ENCODE measurements at regions not wholly inside any gene's neighbourhood (a gene's known extent, or its start where the extent isn't known, plus 50 kb on each side); places are given as distances from the start of the nearest gene placed in this dataset.

DNA sequence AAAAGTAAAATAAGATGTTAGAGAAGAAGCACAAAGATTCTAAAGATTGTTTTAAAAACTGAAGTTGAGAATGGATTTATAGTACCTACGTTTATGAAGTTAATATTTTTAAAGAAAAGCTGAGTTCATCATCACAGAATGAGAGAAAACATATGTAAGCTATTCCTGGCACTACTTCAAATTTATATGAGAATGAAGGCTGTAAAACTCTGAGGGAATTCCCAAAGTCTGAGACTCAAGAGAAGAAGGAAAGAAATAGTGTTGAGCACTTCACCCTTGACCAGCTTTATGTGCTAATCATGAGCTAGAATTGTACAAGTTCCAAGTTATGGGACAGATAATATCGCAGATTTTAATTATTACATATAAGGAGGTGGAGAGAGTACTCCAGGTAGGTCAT, 323.7 kb upstream of the GNAI1 start:
- Mint-ChIP-seq H3K9me3 (no peaks in the 10 kb centered on the region), H3K4me3 (ENCODE audit: low read depth) (no peak overlapping the region), H3K4me1 (ENCODE audit: low read depth) (no peaks in the 10 kb centered on the region), H3K36me3 (ENCODE audit: low read depth) (no peaks in the 10 kb centered on the region), H3K27me3 (ENCODE audit: low read depth) (no peaks in the 10 kb centered on the region), H3K27ac (no peak overlapping the region)
- intact Hi-C loops (cut with micrococcal nuclease): no loop called here
- no peak for DNase-seq (ENCODE audit: low spot score)

DNA sequence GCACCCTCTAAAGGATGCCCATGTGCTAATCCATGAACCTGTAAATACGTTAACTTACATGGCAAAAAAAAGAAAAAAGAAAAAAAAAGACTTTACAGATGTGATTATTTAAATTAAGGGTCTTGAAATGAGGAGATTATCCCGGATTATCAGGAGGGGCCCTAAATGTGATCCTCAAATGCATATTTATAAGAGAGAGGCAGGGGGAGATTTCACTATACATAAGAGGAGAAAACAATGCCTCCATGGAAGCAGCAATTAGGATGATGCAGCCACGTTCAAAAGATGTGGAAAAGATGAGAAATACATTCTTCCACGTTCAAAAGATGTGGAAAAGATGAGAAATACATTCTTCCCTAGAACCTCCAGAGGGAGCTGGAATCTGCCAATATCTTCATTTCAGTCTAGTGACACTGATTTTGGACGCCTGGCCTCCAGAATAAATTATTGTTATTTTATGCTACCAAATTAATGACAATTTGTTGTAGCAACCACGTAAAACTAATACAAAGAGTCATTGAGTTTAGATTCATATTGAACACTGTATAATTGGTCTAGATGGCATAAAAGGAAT, 328.4 kb upstream of the GNAI1 start:
- H3K4me1 Mint-ChIP-seq (ENCODE audit: low read depth): no peaks in the 10 kb centered on the region
- intact Hi-C loops (cut with micrococcal nuclease): no loop called here
- H3K9me3 Mint-ChIP-seq: no peaks in the 10 kb centered on the region
- no peak for DNase-seq (ENCODE audit: low spot score)
- H3K4me3 Mint-ChIP-seq (ENCODE audit: low read depth): no peak overlapping the region
- no peak overlapping the region for H3K27ac Mint-ChIP-seq
- no peaks in the 10 kb centered on the region for H3K27me3 Mint-ChIP-seq (ENCODE audit: low read depth)
- no peaks in the 10 kb centered on the region for H3K36me3 Mint-ChIP-seq (ENCODE audit: low read depth)

DNA sequence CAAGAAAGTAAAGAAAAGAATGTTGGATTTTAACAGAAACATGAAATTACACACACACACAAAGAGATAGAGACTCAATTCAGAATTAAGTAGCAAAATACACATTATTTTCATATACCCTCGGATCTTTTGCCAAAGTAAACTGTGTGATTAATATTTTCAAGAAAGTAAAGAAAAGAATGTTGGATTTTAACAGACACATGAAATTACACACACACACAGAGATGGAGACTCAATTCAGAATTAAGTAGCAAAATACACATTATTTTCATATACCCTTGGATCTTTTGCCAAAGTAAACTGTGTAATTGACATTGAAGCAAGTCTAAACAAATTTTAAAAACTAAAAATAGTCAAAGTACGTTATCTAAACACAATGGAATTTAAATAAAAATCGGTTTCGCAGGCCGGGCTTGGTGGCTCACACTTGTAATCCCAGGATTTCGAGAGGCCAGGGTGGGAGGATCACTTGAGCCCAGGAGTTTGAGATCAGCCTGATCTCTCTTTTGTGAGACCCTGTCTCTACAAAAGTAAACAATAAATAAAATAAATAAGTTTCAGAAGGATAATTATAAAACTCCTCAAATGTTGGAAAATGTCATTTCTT, 337.3 kb upstream of the MAGI2 start:
- Mint-ChIP-seq H3K27ac (no peak overlapping the region), H3K4me1 (ENCODE audit: low read depth) (no peaks in the 10 kb centered on the region), H3K4me3 (ENCODE audit: low read depth) (no peak overlapping the region), H3K9me3 (no peaks in the 10 kb centered on the region), H3K27me3 (ENCODE audit: low read depth) (no peaks in the 10 kb centered on the region), H3K36me3 (ENCODE audit: low read depth) (no peaks in the 10 kb centered on the region)
- no peak for DNase-seq (ENCODE audit: low spot score)
- intact Hi-C loops (cut with micrococcal nuclease): no loop called here

DNA sequence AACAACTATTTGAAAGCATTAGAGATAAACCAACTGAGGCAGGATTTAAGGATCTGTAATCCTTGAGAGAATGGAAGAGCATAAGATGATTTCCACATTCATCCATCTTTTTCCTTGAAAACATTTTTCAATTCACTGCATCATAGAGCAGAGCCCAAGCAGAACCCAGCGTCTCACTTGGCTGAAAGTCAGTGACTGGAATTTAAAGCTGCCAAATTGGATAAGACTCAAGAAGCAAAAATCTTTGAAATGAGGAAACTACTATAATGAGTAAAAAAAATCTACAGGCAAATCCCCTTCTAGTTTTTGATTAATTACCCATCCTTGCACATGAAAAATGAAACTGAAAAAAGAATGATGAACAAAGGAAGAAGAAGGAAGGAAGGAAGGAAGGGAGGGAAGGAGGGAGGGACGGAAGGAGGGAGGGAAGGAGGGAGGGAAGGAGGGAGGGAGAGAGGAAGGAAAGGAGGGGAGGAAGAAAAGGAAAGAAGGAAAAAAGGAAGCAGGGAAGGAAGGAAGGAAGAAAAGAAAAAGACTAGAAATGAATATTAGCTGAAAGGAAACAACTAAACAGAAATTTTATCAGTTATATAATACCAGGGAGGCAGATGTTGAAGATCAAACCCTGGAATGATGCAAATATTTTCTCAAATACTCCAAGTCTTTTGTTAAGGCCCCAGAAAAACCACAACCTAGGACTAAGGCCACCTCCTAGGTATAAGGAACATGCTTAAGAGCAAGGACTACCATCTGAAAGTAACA, 336.3 kb upstream of the MAGI2 start:
- no peaks in the 10 kb centered on the region for H3K36me3 Mint-ChIP-seq (ENCODE audit: low read depth)
- no peak for DNase-seq (ENCODE audit: low spot score)
- no peaks in the 10 kb centered on the region for H3K9me3 Mint-ChIP-seq
- H3K27ac Mint-ChIP-seq: no peak overlapping the region
- intact Hi-C loops (cut with micrococcal nuclease): no loop called here
- no peak overlapping the region for H3K4me3 Mint-ChIP-seq (ENCODE audit: low read depth)
- H3K4me1 Mint-ChIP-seq (ENCODE audit: low read depth): no peaks in the 10 kb centered on the region
- H3K27me3 Mint-ChIP-seq (ENCODE audit: low read depth): no peaks in the 10 kb centered on the region

DNA sequence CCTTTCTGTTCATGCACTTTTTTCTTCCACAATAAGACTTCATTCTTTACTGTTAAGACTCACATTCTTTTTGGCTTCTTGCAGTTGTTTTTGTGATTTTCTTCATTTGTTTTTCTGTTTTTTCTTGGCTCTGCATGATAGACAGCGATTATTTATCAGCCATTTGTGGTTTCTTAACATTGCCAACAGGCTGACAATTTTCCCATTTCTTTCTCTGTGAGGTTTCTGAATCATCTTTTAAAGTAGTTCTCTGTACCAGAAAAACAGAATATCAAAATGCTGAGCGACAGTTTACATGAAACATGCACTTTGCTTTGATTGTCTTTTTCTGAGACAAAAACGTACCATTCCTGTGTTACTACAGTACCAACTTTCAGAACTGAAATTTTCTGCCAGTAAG, 334.2 kb upstream of the MAGI2 start:
- no peaks in the 10 kb centered on the region for H3K9me3 Mint-ChIP-seq
- no peaks in the 10 kb centered on the region for H3K36me3 Mint-ChIP-seq (ENCODE audit: low read depth)
- no peaks in the 10 kb centered on the region for H3K27me3 Mint-ChIP-seq (ENCODE audit: low read depth)
- H3K27ac Mint-ChIP-seq: no peak overlapping the region
- intact Hi-C loops (cut with micrococcal nuclease): no loop called here
- H3K4me3 Mint-ChIP-seq (ENCODE audit: low read depth): no peak overlapping the region
- no peaks in the 10 kb centered on the region for H3K4me1 Mint-ChIP-seq (ENCODE audit: low read depth)
- DNase-seq (ENCODE audit: low spot score): no peak

- no peaks in the 10 kb centered on the region for H3K36me3 Mint-ChIP-seq (ENCODE audit: low read depth)
- H3K9me3 Mint-ChIP-seq: no peaks in the 10 kb centered on the region
- no peaks in the 10 kb centered on the region for H3K27me3 Mint-ChIP-seq (ENCODE audit: low read depth)
- intact Hi-C loops (cut with micrococcal nuclease): no loop called here
- H3K4me1 Mint-ChIP-seq (ENCODE audit: low read depth): no peaks in the 10 kb centered on the region
- H3K27ac Mint-ChIP-seq: no peak overlapping the region
- H3K4me3 Mint-ChIP-seq (ENCODE audit: low read depth): no peak overlapping the region
- DNase-seq (ENCODE audit: low spot score): no peak
Measured at GRCh38 chr7:79787096-79787495, 333.6 kb upstream of the MAGI2 start.

DNA sequence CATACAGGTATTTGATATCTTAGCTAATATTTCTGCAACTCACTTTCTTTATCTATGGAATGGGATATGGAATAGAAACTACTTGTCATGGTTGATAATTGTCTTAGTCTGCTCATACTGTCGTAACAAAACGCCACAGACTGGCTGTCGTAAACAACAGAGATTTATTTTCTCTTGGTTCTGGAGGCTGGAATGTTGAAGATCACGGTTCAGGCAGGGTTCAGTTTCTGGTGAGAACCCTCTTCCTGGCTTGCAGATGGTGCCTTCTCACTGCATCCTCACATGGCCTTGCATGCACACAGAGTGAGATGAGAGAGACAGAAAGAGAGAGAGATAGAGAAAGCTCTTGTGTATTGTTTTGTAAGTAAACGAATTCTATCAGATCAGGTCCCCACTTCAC, 332.7 kb upstream of the MAGI2 start:
- H3K36me3 Mint-ChIP-seq (ENCODE audit: low read depth): no peaks in the 10 kb centered on the region
- H3K27me3 Mint-ChIP-seq (ENCODE audit: low read depth): no peaks in the 10 kb centered on the region
- no peaks in the 10 kb centered on the region for H3K4me1 Mint-ChIP-seq (ENCODE audit: low read depth)
- no peak overlapping the region for H3K4me3 Mint-ChIP-seq (ENCODE audit: low read depth)
- H3K9me3 Mint-ChIP-seq: no peaks in the 10 kb centered on the region
- intact Hi-C loops (cut with micrococcal nuclease): no loop called here
- DNase-seq (ENCODE audit: low spot score): no peak
- no peak overlapping the region for H3K27ac Mint-ChIP-seq

DNA sequence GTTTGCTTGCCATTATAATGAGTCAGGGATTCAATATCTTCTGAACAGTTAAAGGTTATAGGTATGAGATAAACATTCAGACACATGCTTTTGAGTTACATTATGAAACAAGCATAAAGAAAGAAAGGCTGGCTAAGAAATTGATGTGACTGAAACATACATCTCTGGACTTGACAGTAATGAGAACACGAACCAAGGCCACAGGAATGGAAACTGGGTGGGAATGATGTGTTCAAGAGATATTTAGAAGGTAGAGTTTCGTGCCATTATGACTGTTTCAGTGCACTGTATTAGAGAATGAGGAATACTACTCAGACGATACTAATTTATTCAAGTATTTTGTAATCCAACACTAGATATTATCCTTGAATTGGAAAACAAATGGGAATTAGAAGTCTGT, 332.1 kb upstream of the MAGI2 start:
- Mint-ChIP-seq H3K9me3 (no peaks in the 10 kb centered on the region), H3K4me1 (ENCODE audit: low read depth) (no peaks in the 10 kb centered on the region)
- no peak for DNase-seq (ENCODE audit: low spot score)

GRCh38 chr7:79782906-79783305, 329.4 kb upstream of the MAGI2 start:
- Mint-ChIP-seq H3K36me3 (ENCODE audit: low read depth) (no peaks in the 10 kb centered on the region), H3K27me3 (ENCODE audit: low read depth) (no peaks in the 10 kb centered on the region), H3K9me3 (no peaks in the 10 kb centered on the region), H3K4me3 (ENCODE audit: low read depth) (no peak overlapping the region), H3K4me1 (ENCODE audit: low read depth) (no peaks in the 10 kb centered on the region), H3K27ac (no peak overlapping the region)
- DNase-seq (ENCODE audit: low spot score): no peak
- intact Hi-C loops (cut with micrococcal nuclease): no loop called here

More for the DNA sequence above, 332.1 kb upstream of the MAGI2 start:
- Mint-ChIP-seq H3K36me3 (ENCODE audit: low read depth) (no peaks in the 10 kb centered on the region), H3K4me3 (ENCODE audit: low read depth) (no peak overlapping the region), H3K27ac (no peak overlapping the region), H3K27me3 (ENCODE audit: low read depth) (no peaks in the 10 kb centered on the region)
- intact Hi-C loops (cut with micrococcal nuclease): no loop called here

GRCh38 chr7:79782256-79782655, 328.8 kb upstream of the MAGI2 start:
- Mint-ChIP-seq H3K4me1 (ENCODE audit: low read depth) (no peaks in the 10 kb centered on the region), H3K4me3 (ENCODE audit: low read depth) (no peak overlapping the region), H3K36me3 (ENCODE audit: low read depth) (no peaks in the 10 kb centered on the region), H3K9me3 (no peaks in the 10 kb centered on the region), H3K27me3 (ENCODE audit: low read depth) (no peaks in the 10 kb centered on the region), H3K27ac (no peak overlapping the region)
- intact Hi-C loops (cut with micrococcal nuclease): no loop called here
- DNase-seq (ENCODE audit: low spot score): no peak

DNA sequence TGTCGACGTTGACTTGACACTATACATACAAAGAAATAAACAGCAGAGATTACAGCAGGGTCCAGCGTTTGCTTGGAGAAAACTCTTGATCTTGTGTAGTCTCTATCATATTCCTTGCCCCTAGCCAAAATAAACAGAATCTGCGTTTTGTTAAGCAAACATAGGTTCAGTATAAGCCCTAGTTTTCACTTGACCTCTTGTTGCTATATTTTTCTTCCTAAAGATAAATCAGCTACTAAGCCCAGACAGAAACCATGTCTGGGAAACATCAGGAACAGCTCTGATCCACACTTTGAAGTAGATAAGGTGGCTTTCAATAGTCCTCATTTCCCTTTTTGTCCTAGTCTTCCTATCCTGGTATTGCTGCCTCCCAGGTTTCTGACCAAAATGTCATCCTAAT, 328.2 kb upstream of the MAGI2 start:
- no peak for DNase-seq (ENCODE audit: low spot score)
- no peaks in the 10 kb centered on the region for H3K9me3 Mint-ChIP-seq
- H3K4me3 Mint-ChIP-seq (ENCODE audit: low read depth): no peak overlapping the region
- H3K27me3 Mint-ChIP-seq (ENCODE audit: low read depth): no peaks in the 10 kb centered on the region
- intact Hi-C loops (cut with micrococcal nuclease): no loop called here
- H3K4me1 Mint-ChIP-seq (ENCODE audit: low read depth): no peaks in the 10 kb centered on the region
- no peak overlapping the region for H3K27ac Mint-ChIP-seq
- H3K36me3 Mint-ChIP-seq (ENCODE audit: low read depth): no peaks in the 10 kb centered on the region

DNA sequence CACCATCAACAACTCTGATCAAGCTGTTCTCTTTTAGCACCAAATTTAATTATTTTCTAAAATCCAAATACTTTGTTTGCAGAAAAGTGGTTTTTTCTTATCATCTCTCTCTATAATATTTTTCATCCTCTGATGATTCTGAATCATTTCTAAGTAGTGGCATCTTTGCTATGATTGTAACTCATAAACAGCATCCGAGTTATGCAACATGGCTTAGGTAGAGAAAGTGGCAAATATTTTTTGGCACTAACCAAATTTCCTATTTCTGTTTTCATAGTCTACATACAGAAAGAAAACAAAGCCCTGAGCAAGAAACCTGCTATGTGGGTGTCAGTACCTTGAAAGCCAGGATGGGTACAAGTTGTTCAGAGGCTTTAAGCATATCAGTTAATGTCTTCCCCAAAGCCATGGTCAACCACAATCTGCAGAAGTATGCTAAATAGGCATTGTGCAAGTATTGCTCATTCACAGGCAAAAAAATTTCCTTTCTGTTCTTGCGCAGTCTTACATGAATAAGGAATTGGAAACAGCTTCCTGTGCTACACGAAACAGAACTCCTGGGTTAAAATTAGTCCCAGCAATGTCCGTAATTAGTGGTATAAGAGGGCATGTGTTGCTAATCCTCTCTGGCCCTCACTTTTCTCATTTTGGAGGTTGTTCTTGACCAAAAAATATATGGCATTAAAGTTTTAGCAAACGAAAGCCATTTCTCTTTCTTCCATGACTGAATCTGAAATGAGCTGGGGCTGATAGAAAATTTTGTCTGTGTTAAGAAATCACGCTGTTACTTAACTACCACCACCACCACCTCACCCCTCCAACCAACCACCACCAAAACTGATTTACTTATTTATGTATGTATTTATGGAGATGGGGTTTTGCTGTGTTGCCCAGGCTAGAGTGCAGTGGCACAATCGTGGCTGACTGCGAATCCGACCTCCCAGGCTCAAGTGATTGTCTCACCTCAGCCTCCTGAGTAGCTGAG, 325.6 kb upstream of the MAGI2 start:
- H3K9me3 Mint-ChIP-seq: no peaks in the 10 kb centered on the region
- no peak for DNase-seq (ENCODE audit: low spot score)
- no peak overlapping the region for H3K27ac Mint-ChIP-seq
- no peaks in the 10 kb centered on the region for H3K4me1 Mint-ChIP-seq (ENCODE audit: low read depth)
- H3K4me3 Mint-ChIP-seq (ENCODE audit: low read depth): no peak overlapping the region
- no peaks in the 10 kb centered on the region for H3K27me3 Mint-ChIP-seq (ENCODE audit: low read depth)
- intact Hi-C loops (cut with micrococcal nuclease): no loop called here
- H3K36me3 Mint-ChIP-seq (ENCODE audit: low read depth): no peaks in the 10 kb centered on the region

- Mint-ChIP-seq H3K27me3 (ENCODE audit: low read depth) (no peaks in the 10 kb centered on the region), H3K4me3 (ENCODE audit: low read depth) (no peak overlapping the region), H3K9me3 (no peaks in the 10 kb centered on the region), H3K36me3 (ENCODE audit: low read depth) (no peaks in the 10 kb centered on the region), H3K4me1 (ENCODE audit: low read depth) (no peaks in the 10 kb centered on the region), H3K27ac (no peak overlapping the region)
- DNase-seq (ENCODE audit: low spot score): no peak
- intact Hi-C loops (cut with micrococcal nuclease): no loop called here
Measured at GRCh38 chr7:79775911-79776310, 322.4 kb upstream of the MAGI2 start.
